GM12878 (cell line): ENCODE measurements at regions not wholly inside any gene's neighbourhood (a gene's known extent, or its start where the extent isn't known, plus 50 kb on each side); places are given as distances from the start of the nearest gene placed in this dataset.

Source experiments
- CHD1 ChIP-seq: IDR thresholded peaks from 2 replicates; pipeline ENCODE4 v1.6.1; 2012; ENCODE audit warnings: low read depth, low read length, improper control_type of control experiment
- CTCF ChIP-seq, 3 experiments: IDR thresholded peaks in 2 of 3; conservative IDR thresholded peaks in 1 of 3; 2 replicates each; pipeline ENCODE4 v1.5.1; 2011; ENCODE audit warnings: low read depth in 3 of 3, low read length in 3 of 3, mild to moderate bottlenecking in 3 of 3, control low read depth in 2 of 3, moderate library complexity in 2 of 3, inconsistent platforms in 1 of 3, mixed read lengths in 1 of 3; ENCODE audit not compliant: control insufficient read depth in 2 of 3, insufficient read depth in 1 of 3; ENCODE audit errors: extremely low read depth in 1 of 3
- FOS ChIP-seq: IDR thresholded peaks from 3 replicates; pipeline ENCODE4 v1.6.1; 2011; ENCODE audit warnings: borderline replicate concordance; ENCODE audit not compliant: insufficient read length; ENCODE audit errors: extremely low read depth
- HDAC2 ChIP-seq: fragments of 200-600 bp; sonication (generic); IDR thresholded peaks from 2 replicates; pipeline ENCODE4 v1.6.1; 2017
- HDAC6 ChIP-seq: fragments of 200-600 bp; sonication (generic); IDR thresholded peaks from one replicate; pipeline ENCODE4 v1.8.0; 2017; ENCODE audit warnings: antibody characterized with exemption; ENCODE audit not compliant: unreplicated experiment
- MXI1 ChIP-seq: fragments of 150-350 bp; IDR thresholded peaks from 2 replicates; pipeline ENCODE4 v1.6.1; 2011; ENCODE audit warnings: low read depth, mild to moderate bottlenecking, inconsistent platforms, low read length, improper control_type of control experiment
- MYC ChIP-seq: IDR thresholded peaks from 2 replicates; pipeline ENCODE4 v1.6.1; 2011; ENCODE audit warnings: mild to moderate bottlenecking, low read length, moderate library complexity, inconsistent platforms; ENCODE audit not compliant: insufficient read depth, insufficient replicate concordance, insufficient read length, severe bottlenecking
- POLR2AphosphoS5 ChIP-seq: IDR thresholded peaks from 2 replicates; pipeline ENCODE4 v1.6.1; 2011; ENCODE audit warnings: mild to moderate bottlenecking, low read length, inconsistent platforms
- RAD21 ChIP-seq: IDR thresholded peaks from 2 replicates; pipeline ENCODE4 v1.6.1; 2011; ENCODE audit warnings: mild to moderate bottlenecking, low read depth, low read length, moderate library complexity; ENCODE audit not compliant: insufficient read depth
- SMC3 ChIP-seq: IDR thresholded peaks from 2 replicates; pipeline ENCODE4 v1.6.1; 2011; ENCODE audit warnings: low read length, improper control_type of control experiment, borderline replicate concordance
- SUPT20H ChIP-seq: IDR thresholded peaks from 2 replicates; pipeline ENCODE4 v1.6.1; 2011; ENCODE audit warnings: low read depth, mild to moderate bottlenecking, low read length, moderate library complexity, borderline replicate concordance; ENCODE audit not compliant: control insufficient read depth
- TAF1 ChIP-seq: IDR thresholded peaks from 2 replicates; pipeline ENCODE4 v1.6.1; 2011; ENCODE audit warnings: mild to moderate bottlenecking, low read depth, low read length, borderline replicate concordance
- TBL1XR1 ChIP-seq: IDR thresholded peaks from 2 replicates; pipeline ENCODE4 v1.6.1; 2012; ENCODE audit warnings: low read depth, low read length, improper control_type of control experiment
- ZNF217 ChIP-seq: fragments of 450-650 bp; IDR thresholded peaks from 2 replicates; pipeline ENCODE4 v1.6.1; 2017; ENCODE audit warnings: antibody characterized with exemption, mild to moderate bottlenecking

- TF ChIP-seq CTCF (IDR thresholded peaks at IDR 0.05 in 2 of 3, conservative IDR thresholded peaks at IDR 0.05 in 1 of 3; ENCODE audit: control insufficient read depth in 2 of 3, extremely low read depth in 1 of 3, insufficient read depth in 1 of 3, low read depth in 3 of 3, low read length in 3 of 3), result no peak
- no peak for TF ChIP-seq FOS
- TF ChIP-seq TAF1, result no peak
- no peak for TF ChIP-seq HDAC2
- no peak for TF ChIP-seq SMC3
- no peak for TF ChIP-seq HDAC6
- no peak for TF ChIP-seq RAD21
- TF ChIP-seq MXI1, result no peak
- no peak for TF ChIP-seq TBL1XR1
- no peak for TF ChIP-seq SUPT20H
- TF ChIP-seq POLR2AphosphoS5, result no peak
- no peak for TF ChIP-seq CHD1
- no peak for TF ChIP-seq MYC
- no peak for TF ChIP-seq ZNF217
Measured at GRCh38 chr14:62027958-62028357, 265.7 kb downstream of the SNAPC1 start.
